ENCODE measurements at regions not wholly inside any gene's neighbourhood (a gene's known extent, or its start where the extent isn't known, plus 50 kb on each side); places are given as distances from the start of the nearest gene placed in this dataset.

- no peaks in the 10 kb centered on the region for H3K9me3 ChIP-seq
- DNase-seq, result no peak
- H3K4me1 ChIP-seq, result no peaks in the 10 kb centered on the region
- intact Hi-C loops (cut with DNase I; ENCODE audit: low total_unique reads), result no loop called here
- H3K27ac ChIP-seq, result no peak overlapping the region
- no peaks in the 10 kb centered on the region for H3K36me3 ChIP-seq
- ATAC-seq, result no peak
- H3K27me3 ChIP-seq, result no peaks in the 10 kb centered on the region
- in situ Hi-C loops (cut with MboI; ENCODE audit: low sequenced_read_pairs in 4 of 4), result no loop called here
- no peak for TF ChIP-seq CTCF (IDR thresholded peaks at IDR 0.05 in 4 of 5, conservative IDR thresholded peaks at IDR 0.05 in 1 of 5)
- no peak for TF ChIP-seq POLR2A (IDR thresholded peaks at IDR 0.05)
- H3K4me3 ChIP-seq, result no peak overlapping the region
These were observed 421.5 kb upstream of the MDGA2 start for GRCh38 chr14:48096897-48097296.

GRCh38 chr14:48086516-48086915, 411.1 kb upstream of the MDGA2 start:
- H3K4me1 ChIP-seq, result no peaks in the 10 kb centered on the region
- DNase-seq (no peak), ATAC-seq (no peak)
- H3K4me3 ChIP-seq, result no peak overlapping the region
- no peaks in the 10 kb centered on the region for H3K9me3 ChIP-seq
- no peaks in the 10 kb centered on the region for H3K27me3 ChIP-seq
- H3K36me3 ChIP-seq, result no peaks in the 10 kb centered on the region
- in situ Hi-C loops (cut with MboI; ENCODE audit: low sequenced_read_pairs in 4 of 4), result no loop called here
- intact Hi-C loops (cut with DNase I; ENCODE audit: low total_unique reads), result no loop called here
- TF ChIP-seq POLR2A (IDR thresholded peaks at IDR 0.05) (no peak), CTCF (IDR thresholded peaks at IDR 0.05 in 4 of 5, conservative IDR thresholded peaks at IDR 0.05 in 1 of 5) (no peak)
- no peak overlapping the region for H3K27ac ChIP-seq

GRCh38 chr14:48075487-48075886, 400.1 kb upstream of the MDGA2 start:
- DNase-seq, result no peak
- in situ Hi-C loops (cut with MboI; ENCODE audit: low sequenced_read_pairs in 4 of 4) (no loop called here), intact Hi-C loops (cut with DNase I; ENCODE audit: low total_unique reads) (no loop called here)

GRCh38 chr14:48052973-48053372, 377.6 kb upstream of the MDGA2 start:
- in situ Hi-C loops (cut with MboI; ENCODE audit: low sequenced_read_pairs in 4 of 4), result no loop called here
- Histone ChIP-seq H3K27me3 (no peaks in the 10 kb centered on the region), H3K4me1 (no peaks in the 10 kb centered on the region), H3K4me3 (no peak overlapping the region), H3K9me3 (no peaks in the 10 kb centered on the region), H3K36me3 (no peaks in the 10 kb centered on the region), H3K27ac (no peak overlapping the region)
- no peak for TF ChIP-seq POLR2A (IDR thresholded peaks at IDR 0.05)
- no peak for TF ChIP-seq CTCF (IDR thresholded peaks at IDR 0.05 in 4 of 5, conservative IDR thresholded peaks at IDR 0.05 in 1 of 5)
- no peak for DNase-seq
- no peak for ATAC-seq
- intact Hi-C loops (cut with DNase I; ENCODE audit: low total_unique reads), result no loop called here

More at GRCh38 chr14:48075487-48075886, 400.1 kb upstream of the MDGA2 start:
- H3K36me3 ChIP-seq, result no peaks in the 10 kb centered on the region
- H3K27me3 ChIP-seq, result no peaks in the 10 kb centered on the region
- no peak overlapping the region for H3K4me3 ChIP-seq
- H3K4me1 ChIP-seq, result no peaks in the 10 kb centered on the region
- no peak for ATAC-seq
- H3K27ac ChIP-seq, result no peak overlapping the region
- TF ChIP-seq CTCF (IDR thresholded peaks at IDR 0.05 in 4 of 5, conservative IDR thresholded peaks at IDR 0.05 in 1 of 5) (no peak), POLR2A (IDR thresholded peaks at IDR 0.05) (no peak)
- H3K9me3 ChIP-seq, result no peaks in the 10 kb centered on the region

GRCh38 chr14:48035836-48036235, 360.4 kb upstream of the MDGA2 start:
- ATAC-seq (no peak), DNase-seq (no peak)
- H3K9me3 ChIP-seq, result no peaks in the 10 kb centered on the region
- H3K27me3 ChIP-seq, result no peaks in the 10 kb centered on the region
- TF ChIP-seq CTCF (IDR thresholded peaks at IDR 0.05 in 4 of 5, conservative IDR thresholded peaks at IDR 0.05 in 1 of 5) (no peak), POLR2A (IDR thresholded peaks at IDR 0.05) (no peak)
- no peaks in the 10 kb centered on the region for H3K36me3 ChIP-seq
- in situ Hi-C loops (cut with MboI; ENCODE audit: low sequenced_read_pairs in 4 of 4) (no loop called here), intact Hi-C loops (cut with DNase I; ENCODE audit: low total_unique reads) (no loop called here)
- H3K27ac ChIP-seq, result no peak overlapping the region
- H3K4me3 ChIP-seq, result no peak overlapping the region
- H3K4me1 ChIP-seq, result no peaks in the 10 kb centered on the region

Data from gastrocnemius medialis (tissue), 4 donors.